ENCODE measurements at regions not wholly inside any gene's neighbourhood (a gene's known extent, or its start where the extent isn't known, plus 50 kb on each side); places are given as distances from the start of the nearest gene placed in this dataset.
"Not testable (repeated sequence)": the region's sequence is repeated elsewhere in the genome, so short reads cannot be mapped to it uniquely, and the experiment has no call there.

DNA sequence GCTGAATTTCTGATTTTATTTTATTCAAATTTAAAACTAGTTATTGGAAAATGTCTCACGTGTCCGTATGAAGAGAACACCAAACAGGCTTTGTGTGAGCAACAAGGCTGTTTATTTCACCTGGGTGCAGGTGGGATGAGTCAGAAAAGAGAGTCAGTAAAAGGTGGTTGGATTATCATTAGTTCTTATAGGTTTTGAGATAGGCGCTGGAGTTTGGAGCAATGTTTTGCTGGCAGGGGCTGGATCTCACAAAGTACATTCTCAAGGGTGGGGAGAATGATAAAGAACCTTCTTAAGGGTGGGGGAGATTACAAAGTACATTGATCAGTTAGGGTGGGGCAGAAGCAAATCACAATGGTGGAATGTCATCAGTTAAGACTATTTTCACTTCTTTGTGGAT is 253.4 kb upstream of the C2CD4B start:
- not testable (repeated sequence) for TF ChIP-seq EZH2 (optimal IDR thresholded peaks at IDR 0.05; ENCODE audit: low read depth, low read length); CTCF (IDR thresholded peaks at IDR 0.05; ENCODE audit: low read length)

Data from MM.1S (cell line).